ENCODE measurements at regions not wholly inside any gene's neighbourhood (a gene's known extent, or its start where the extent isn't known, plus 50 kb on each side); places are given as distances from the start of the nearest gene placed in this dataset.

DNA sequence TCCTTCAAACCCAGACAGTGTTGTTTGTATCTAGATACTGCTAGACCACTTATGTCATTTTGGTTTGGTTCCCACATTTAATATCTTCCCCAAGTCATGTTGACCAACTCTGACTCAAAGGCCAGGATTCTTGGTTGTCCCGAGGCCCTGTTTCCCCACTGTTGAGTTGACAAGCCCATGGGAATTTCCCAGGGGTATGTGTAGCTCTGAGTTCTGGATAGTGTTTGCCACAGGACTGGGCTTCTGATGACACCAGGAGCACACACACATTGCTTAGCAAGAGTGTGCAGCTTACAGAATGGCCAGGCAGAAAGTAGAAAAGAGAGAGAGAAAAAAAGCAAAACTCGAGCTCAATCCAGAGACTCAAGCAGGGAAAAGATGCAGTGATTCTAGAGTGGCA, 214.4 kb downstream of the NXNL2 start:
- Histone ChIP-seq H3K4me3 (ENCODE audit: low read depth, low read length) (no peak overlapping the region), H3K9me3 (no peaks in the 10 kb centered on the region), H3K4me1 (no peaks in the 10 kb centered on the region), H3K27me3 (replicated peaks; ENCODE audit: control insufficient read depth, insufficient read depth, low read length) (no peaks in the 10 kb centered on the region), H3K36me3 (ENCODE audit: control insufficient read depth, insufficient read depth, low read length) (no peaks in the 10 kb centered on the region)
- no peak for TF ChIP-seq CTCF (IDR thresholded peaks at IDR 0.05; ENCODE audit: insufficient read depth in 1 of 2, low read depth in 1 of 2, low read length in 1 of 2, severe bottlenecking in 1 of 2, unreplicated experiment in 1 of 2)
- H3K4me1 Mint-ChIP-seq (ENCODE audit: low read depth, unreplicated experiment): no peaks in the 10 kb centered on the region
- ChIA-PET CTCF (no interaction called here), POLR2A (no interaction called here)
- BruUV-seq (replicated peaks): no TSS peak
- DNase-seq: no peak
- H3K9me3 Mint-ChIP-seq (ENCODE audit: unreplicated experiment): no peaks in the 10 kb centered on the region
- intact Hi-C loops (cut with micrococcal nuclease; ENCODE audit: unreplicated experiment): no loop called here
- H3K4me3 Mint-ChIP-seq (ENCODE audit: unreplicated experiment): no peak overlapping the region
- no peaks in the 10 kb centered on the region for H3K36me3 Mint-ChIP-seq (ENCODE audit: insufficient read depth, unreplicated experiment)
- H3K27ac Mint-ChIP-seq (ENCODE audit: unreplicated experiment): no peak overlapping the region
- H3K27me3 Mint-ChIP-seq (ENCODE audit: insufficient read depth, unreplicated experiment): no peaks in the 10 kb centered on the region

DNA sequence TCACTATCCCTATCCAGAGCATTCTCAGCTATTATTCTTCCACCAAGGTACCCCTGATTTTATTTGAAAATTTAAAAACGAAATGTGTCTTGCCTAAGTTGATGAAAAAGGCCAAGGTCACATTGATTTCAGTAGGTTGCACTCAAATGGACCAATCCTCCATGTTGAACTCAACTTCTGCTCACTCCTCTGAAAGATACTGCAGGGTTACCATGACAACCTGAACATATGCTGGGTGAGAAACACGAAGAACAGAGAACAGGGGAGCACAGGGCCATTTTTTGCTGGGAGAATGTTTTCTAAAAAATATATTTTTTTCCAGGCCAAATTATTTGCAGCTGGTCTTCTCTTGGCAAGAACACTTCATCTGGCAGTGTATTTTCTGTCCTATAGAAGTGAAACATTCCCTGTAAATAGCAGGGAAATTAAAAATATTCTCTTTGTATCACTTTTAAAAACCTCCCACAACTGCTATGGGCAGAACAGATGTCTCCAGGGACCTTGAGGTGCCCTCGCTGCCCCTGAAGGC, 215.9 kb downstream of the NXNL2 start:
- TF ChIP-seq CTCF (IDR thresholded peaks at IDR 0.05; ENCODE audit: insufficient read depth in 1 of 2, low read depth in 1 of 2, low read length in 1 of 2, severe bottlenecking in 1 of 2, unreplicated experiment in 1 of 2): no peak
- Histone ChIP-seq H3K4me1 (no peaks in the 10 kb centered on the region), H3K4me3 (ENCODE audit: low read depth, low read length) (no peak overlapping the region), H3K36me3 (ENCODE audit: control insufficient read depth, insufficient read depth, low read length) (no peaks in the 10 kb centered on the region), H3K9me3 (no peaks in the 10 kb centered on the region), H3K27me3 (replicated peaks; ENCODE audit: control insufficient read depth, insufficient read depth, low read length) (no peaks in the 10 kb centered on the region)
- Mint-ChIP-seq H3K4me1 (ENCODE audit: low read depth, unreplicated experiment) (no peaks in the 10 kb centered on the region), H3K36me3 (ENCODE audit: insufficient read depth, unreplicated experiment) (no peaks in the 10 kb centered on the region), H3K27ac (ENCODE audit: unreplicated experiment) (no peak overlapping the region), H3K9me3 (ENCODE audit: unreplicated experiment) (no peaks in the 10 kb centered on the region), H3K4me3 (ENCODE audit: unreplicated experiment) (no peak overlapping the region), H3K27me3 (ENCODE audit: insufficient read depth, unreplicated experiment) (no peaks in the 10 kb centered on the region)
- ChIA-PET CTCF (no interaction called here), POLR2A (no interaction called here)
- intact Hi-C loops (cut with micrococcal nuclease; ENCODE audit: unreplicated experiment): no loop called here
- no peak for DNase-seq
- BruUV-seq (replicated peaks): no TSS peak

DNA sequence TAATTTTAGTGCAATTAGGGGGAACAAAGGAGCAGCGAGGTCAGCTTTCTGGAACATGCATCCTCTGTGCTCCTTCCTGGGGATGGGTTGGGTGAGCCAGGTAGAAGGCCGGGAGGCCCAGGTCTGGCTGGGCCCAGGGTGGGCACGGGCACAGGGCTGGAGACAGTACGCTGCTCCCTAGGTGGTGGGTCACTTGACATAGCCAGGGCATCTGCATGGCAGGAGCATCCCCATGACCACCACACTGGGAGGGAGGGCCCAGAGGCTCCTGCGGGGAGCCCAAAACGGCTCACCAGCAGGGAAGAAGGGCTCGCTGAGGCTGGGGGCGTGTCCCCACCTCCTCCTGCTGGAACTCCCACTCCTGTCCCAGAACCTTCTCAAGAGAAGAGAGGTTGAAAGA, 216.8 kb downstream of the NXNL2 start:
- Histone ChIP-seq H3K4me1 (no peaks in the 10 kb centered on the region), H3K36me3 (ENCODE audit: control insufficient read depth, insufficient read depth, low read length) (no peaks in the 10 kb centered on the region), H3K4me3 (ENCODE audit: low read depth, low read length) (no peak overlapping the region), H3K27me3 (replicated peaks; ENCODE audit: control insufficient read depth, insufficient read depth, low read length) (no peaks in the 10 kb centered on the region), H3K9me3 (no peaks in the 10 kb centered on the region)
- Mint-ChIP-seq H3K4me3 (ENCODE audit: unreplicated experiment) (no peak overlapping the region), H3K27me3 (ENCODE audit: insufficient read depth, unreplicated experiment) (no peaks in the 10 kb centered on the region), H3K9me3 (ENCODE audit: unreplicated experiment) (no peaks in the 10 kb centered on the region), H3K27ac (ENCODE audit: unreplicated experiment) (no peak overlapping the region), H3K36me3 (ENCODE audit: insufficient read depth, unreplicated experiment) (no peaks in the 10 kb centered on the region), H3K4me1 (ENCODE audit: low read depth, unreplicated experiment) (no peaks in the 10 kb centered on the region)
- no peak for TF ChIP-seq CTCF (IDR thresholded peaks at IDR 0.05; ENCODE audit: insufficient read depth in 1 of 2, low read depth in 1 of 2, low read length in 1 of 2, severe bottlenecking in 1 of 2, unreplicated experiment in 1 of 2)
- intact Hi-C loops (cut with micrococcal nuclease; ENCODE audit: unreplicated experiment): no loop called here
- no peak for DNase-seq
- ChIA-PET CTCF (no interaction called here), POLR2A (no interaction called here)
- BruUV-seq (replicated peaks): no TSS peak

All from Caco-2 (cell line).